ENCODE measurements at regions not wholly inside any gene's neighbourhood (a gene's known extent, or its start where the extent isn't known, plus 50 kb on each side); places are given as distances from the start of the nearest gene placed in this dataset.

GRCh38 chr2:6392966-6393365 lies 472.7 kb downstream of the CMPK2 start:
- no peak for DNase-seq (ENCODE audit: extremely low read depth in 1 of 11, low read depth in 9 of 11, low spot score in 4 of 11)

GRCh38 chr2:6393819-6394218 lies 471.9 kb downstream of the CMPK2 start:
- no peak for DNase-seq (ENCODE audit: extremely low read depth in 1 of 11, low read depth in 9 of 11, low spot score in 4 of 11)

- DNase-seq (ENCODE audit: extremely low read depth in 1 of 11, low read depth in 9 of 11, low spot score in 4 of 11): no peak
These were observed 471.4 kb downstream of the CMPK2 start for GRCh38 chr2:6394276-6394675.

- no peak for DNase-seq (ENCODE audit: extremely low read depth in 1 of 11, low read depth in 9 of 11, low spot score in 4 of 11)
These were observed 467.3 kb downstream of the CMPK2 start for GRCh38 chr2:6398421-6398820.

GRCh38 chr2:6401301-6401700 lies 464.4 kb downstream of the CMPK2 start:
- no peak for DNase-seq (ENCODE audit: extremely low read depth in 1 of 11, low read depth in 9 of 11, low spot score in 4 of 11)

GRCh38 chr2:6408057-6408456 lies 457.6 kb downstream of the CMPK2 start:
- DNase-seq (ENCODE audit: extremely low read depth in 1 of 11, low read depth in 9 of 11, low spot score in 4 of 11): no peak

- no peak for DNase-seq (ENCODE audit: extremely low read depth in 1 of 11, low read depth in 9 of 11, low spot score in 4 of 11)
These were observed 455.4 kb downstream of the CMPK2 start for GRCh38 chr2:6410313-6410712.

GRCh38 chr2:6412533-6413091 lies 453.1 kb downstream of the CMPK2 start:
- DNase-seq (ENCODE audit: extremely low read depth in 1 of 11, low read depth in 9 of 11, low spot score in 4 of 11): no peak

GRCh38 chr2:6417050-6417449 lies 448.7 kb downstream of the CMPK2 start:
- no peak for DNase-seq (ENCODE audit: extremely low read depth in 1 of 11, low read depth in 9 of 11, low spot score in 4 of 11)

GRCh38 chr2:6418291-6418690 lies 447.4 kb downstream of the CMPK2 start:
- DNase-seq (ENCODE audit: extremely low read depth in 1 of 11, low read depth in 9 of 11, low spot score in 4 of 11): no peak

GRCh38 chr2:6421138-6421730 lies 444.5 kb downstream of the CMPK2 start:
- DNase-seq (ENCODE audit: extremely low read depth in 1 of 11, low read depth in 9 of 11, low spot score in 4 of 11): no peak

- DNase-seq (ENCODE audit: extremely low read depth in 1 of 11, low read depth in 9 of 11, low spot score in 4 of 11): no peak
These were observed 443.8 kb downstream of the CMPK2 start for GRCh38 chr2:6421888-6422287.

- no peak for DNase-seq (ENCODE audit: extremely low read depth in 1 of 11, low read depth in 9 of 11, low spot score in 4 of 11)
These were observed 442.6 kb downstream of the CMPK2 start for GRCh38 chr2:6423157-6423556.

- no peak for DNase-seq (ENCODE audit: extremely low read depth in 1 of 11, low read depth in 9 of 11, low spot score in 4 of 11)
These were observed 441.8 kb downstream of the CMPK2 start for GRCh38 chr2:6423944-6424343.

- DNase-seq (ENCODE audit: extremely low read depth in 1 of 11, low read depth in 9 of 11, low spot score in 4 of 11): no peak
These were observed 440.7 kb downstream of the CMPK2 start for GRCh38 chr2:6425032-6425431.

- DNase-seq (ENCODE audit: extremely low read depth in 1 of 11, low read depth in 9 of 11, low spot score in 4 of 11): no peak
These were observed 436.3 kb downstream of the CMPK2 start for GRCh38 chr2:6429210-6429986.

- no peak for DNase-seq (ENCODE audit: extremely low read depth in 1 of 11, low read depth in 9 of 11, low spot score in 4 of 11)
These were observed 431.3 kb downstream of the CMPK2 start for GRCh38 chr2:6434438-6434837.

GRCh38 chr2:6441800-6442199 lies 423.9 kb downstream of the CMPK2 start:
- no peak for DNase-seq (ENCODE audit: extremely low read depth in 1 of 11, low read depth in 9 of 11, low spot score in 4 of 11)

- no peak for DNase-seq (ENCODE audit: extremely low read depth in 1 of 11, low read depth in 9 of 11, low spot score in 4 of 11)
These were observed 423.3 kb downstream of the CMPK2 start for GRCh38 chr2:6442252-6442985.
